GM19023 (cell line): ENCODE measurements at regions not wholly inside any gene's neighbourhood (a gene's known extent, or its start where the extent isn't known, plus 50 kb on each side); places are given as distances from the start of the nearest gene placed in this dataset.

ENCODE experiments used
- ATAC-seq: cut with Tn5 transposase; IDR thresholded peaks from one replicate; pipeline ENCODE4 v1.9.1; 2021; ENCODE audit warnings: mild to moderate bottlenecking, moderate library complexity; ENCODE audit not compliant: unreplicated experiment

- ATAC-seq, result no peak
Observed at GRCh38 chr12:46437469-46437868, 64.9 kb upstream of the SLC38A2 start.

- no peak for ATAC-seq
Observed at GRCh38 chr12:46436747-46437146, 64.2 kb upstream of the SLC38A2 start.

- no peak for ATAC-seq
Observed at GRCh38 chr12:46435625-46436024, 63.1 kb upstream of the SLC38A2 start.

- ATAC-seq, result no peak
Observed at GRCh38 chr12:46435029-46435428, 62.5 kb upstream of the SLC38A2 start.

GRCh38 chr12:46433829-46434228, 61.3 kb upstream of the SLC38A2 start:
- ATAC-seq, result no peak

- no peak for ATAC-seq
Observed at GRCh38 chr12:46432325-46432724, 59.8 kb upstream of the SLC38A2 start.

GRCh38 chr12:46430340-46430948, 57.9 kb upstream of the SLC38A2 start:
- no peak for ATAC-seq
